PC-9 (cell line): ENCODE measurements at regions not wholly inside any gene's neighbourhood (a gene's known extent, or its start where the extent isn't known, plus 50 kb on each side); places are given as distances from the start of the nearest gene placed in this dataset.

Experiments used
- EZH2 ChIP-seq: fragments of 200-600 bp; sonication (generic); IDR thresholded peaks from 2 replicates; pipeline ENCODE4 v1.8.0; 2017; ENCODE audit warnings: antibody characterized with exemption, low read depth
- TF ChIP-seq, protein P1 (sequence below): fragments of 200-600 bp; sonication (generic); conservative IDR thresholded peaks from 2 replicates; pipeline ENCODE4 v1.6.1; 2017; ENCODE audit warnings: mixed run types, antibody characterized with exemption, mild to moderate bottlenecking, moderate library complexity

- TF ChIP-seq, protein P1, sequence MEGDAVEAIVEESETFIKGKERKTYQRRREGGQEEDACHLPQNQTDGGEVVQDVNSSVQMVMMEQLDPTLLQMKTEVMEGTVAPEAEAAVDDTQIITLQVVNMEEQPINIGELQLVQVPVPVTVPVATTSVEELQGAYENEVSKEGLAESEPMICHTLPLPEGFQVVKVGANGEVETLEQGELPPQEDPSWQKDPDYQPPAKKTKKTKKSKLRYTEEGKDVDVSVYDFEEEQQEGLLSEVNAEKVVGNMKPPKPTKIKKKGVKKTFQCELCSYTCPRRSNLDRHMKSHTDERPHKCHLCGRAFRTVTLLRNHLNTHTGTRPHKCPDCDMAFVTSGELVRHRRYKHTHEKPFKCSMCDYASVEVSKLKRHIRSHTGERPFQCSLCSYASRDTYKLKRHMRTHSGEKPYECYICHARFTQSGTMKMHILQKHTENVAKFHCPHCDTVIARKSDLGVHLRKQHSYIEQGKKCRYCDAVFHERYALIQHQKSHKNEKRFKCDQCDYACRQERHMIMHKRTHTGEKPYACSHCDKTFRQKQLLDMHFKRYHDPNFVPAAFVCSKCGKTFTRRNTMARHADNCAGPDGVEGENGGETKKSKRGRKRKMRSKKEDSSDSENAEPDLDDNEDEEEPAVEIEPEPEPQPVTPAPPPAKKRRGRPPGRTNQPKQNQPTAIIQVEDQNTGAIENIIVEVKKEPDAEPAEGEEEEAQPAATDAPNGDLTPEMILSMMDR, result no peak
- no peak for TF ChIP-seq EZH2
These were observed 1017.0 kb downstream of the TBC1D22A start for GRCh38 chr22:47779474-47779873.
